IMR-90 (cell line): ENCODE measurements at regions not wholly inside any gene's neighbourhood (a gene's known extent, or its start where the extent isn't known, plus 50 kb on each side); places are given as distances from the start of the nearest gene placed in this dataset.

Source experiments
- ATAC-seq: fragments of 200-7000 bp; cut with Tn5 transposase; 2 replicates; pipeline ENCODE4 v1.9.1; 2020; ENCODE audit warnings: low read depth, mild to moderate bottlenecking, moderate library complexity
- BruUV-seq: library from RNA; stranded (reverse); fragments of 400-500 nt; replicated peaks from 2 replicates; lab custom pipeline; 2021; lab: Mats Ljungman, UMichigan
- CTCF ChIA-PET: fragments of 300-600 bp; formaldehyde crosslinking; extraction: SDS; loops from one replicate; lab custom pipeline; 2021; ENCODE audit warnings: antibody characterized with exemption; lab: Yijun Ruan, JAX
- POLR2A ChIA-PET: fragments of 300-600 bp; sonication (Branson Sonifier 250); formaldehyde crosslinking; loops from one replicate; lab custom pipeline; 2022; ENCODE audit warnings: antibody characterized with exemption; ENCODE audit not compliant: unreplicated experiment; lab: Charles Lee
- DNase-seq: peaks from one replicate; pipeline ENCODE4 v3.0.0; 2013
- H2AFZ ChIP-seq: replicated peaks from 2 replicates; pipeline ENCODE3; 2013; ENCODE audit warnings: low read length, mild to moderate bottlenecking; ENCODE audit not compliant: poor library complexity
- H2AK5ac ChIP-seq: 2 replicates; pipeline ENCODE4 v1.6.1; 2013; ENCODE audit warnings: low read depth, low read length, inconsistent platforms
- H2AK9ac ChIP-seq: replicated peaks from 2 replicates; pipeline ENCODE3; 2013; ENCODE audit warnings: mild to moderate bottlenecking, low read depth, low read length, moderate library complexity; ENCODE audit not compliant: poor library complexity
- H2BK120ac ChIP-seq: 2 replicates; pipeline ENCODE4 v1.6.1; 2013; ENCODE audit warnings: low read depth, low read length, inconsistent platforms
- H2BK15ac ChIP-seq: 3 replicates; pipeline ENCODE4 v1.6.1; 2013; ENCODE audit warnings: low read depth, low read length, inconsistent platforms
- H2BK20ac ChIP-seq: 2 replicates; pipeline ENCODE4 v1.6.1; 2013; ENCODE audit warnings: low read depth, mild to moderate bottlenecking, inconsistent platforms, low read length, moderate library complexity
- H2BK5ac ChIP-seq: 2 replicates; pipeline ENCODE4 v1.6.1; 2013; ENCODE audit warnings: mild to moderate bottlenecking, low read depth, low read length, inconsistent platforms; ENCODE audit not compliant: poor library complexity, severe bottlenecking
- H3K14ac ChIP-seq: replicated peaks from 2 replicates; pipeline ENCODE4 v1.6.1; 2013; ENCODE audit warnings: low read depth, low read length, inconsistent platforms
- H3K18ac ChIP-seq: 2 replicates; pipeline ENCODE4 v1.6.1; 2013; ENCODE audit warnings: low read depth, low read length, control low read depth
- H3K23ac ChIP-seq: 2 replicates; pipeline ENCODE4 v1.6.1; 2013; ENCODE audit warnings: low read depth, low read length, inconsistent platforms
- H3K27ac ChIP-seq: 2 replicates; pipeline ENCODE4 v1.5.1; 2013; ENCODE audit warnings: mild to moderate bottlenecking, control low read depth, low read length; ENCODE audit not compliant: insufficient read depth
- H3K27me3 ChIP-seq: 2 replicates; pipeline ENCODE4 v1.6.1; 2013; ENCODE audit warnings: low read length; ENCODE audit not compliant: control insufficient read depth, insufficient read depth
- H3K36me3 ChIP-seq: 2 replicates; pipeline ENCODE4 v1.6.1; 2013; ENCODE audit warnings: low read length, mixed read lengths; ENCODE audit not compliant: control insufficient read depth, insufficient read depth
- H3K4ac ChIP-seq: 2 replicates; pipeline ENCODE4 v1.6.1; 2013; ENCODE audit warnings: low read depth, low read length, inconsistent platforms
- H3K4me1 ChIP-seq: 2 replicates; pipeline ENCODE4 v1.6.1; 2013; ENCODE audit warnings: low read length, mixed read lengths; ENCODE audit not compliant: control insufficient read depth, insufficient read depth
- H3K4me2 ChIP-seq: 2 replicates; pipeline ENCODE4 v1.6.1; 2013; ENCODE audit warnings: low read depth, mild to moderate bottlenecking, control low read depth, low read length, moderate library complexity
- H3K4me3 ChIP-seq: 2 replicates; pipeline ENCODE4 v1.5.1; 2013; ENCODE audit warnings: low read depth, mild to moderate bottlenecking, control low read depth, low read length, moderate library complexity; ENCODE audit not compliant: insufficient read depth
- H3K56ac ChIP-seq: 2 replicates; pipeline ENCODE4 v1.6.1; 2013; ENCODE audit warnings: low read length, inconsistent platforms; ENCODE audit not compliant: insufficient read depth; ENCODE audit errors: extremely low read depth
- H3K79me1 ChIP-seq, 2 experiments: 2 replicates each; pipeline ENCODE4 v1.6.1; 2013; ENCODE audit warnings: low read length in 2 of 2, inconsistent platforms in 1 of 2, low read depth in 1 of 2
- H3K9ac ChIP-seq: 2 replicates; pipeline ENCODE4 v1.6.1; 2013; ENCODE audit warnings: low read depth, low read length, control low read depth
- H3K9me1 ChIP-seq: 2 replicates; pipeline ENCODE4 v1.6.1; 2013; ENCODE audit warnings: low read length, inconsistent platforms; ENCODE audit not compliant: insufficient read depth
- H3K9me3 ChIP-seq: 2 replicates; pipeline ENCODE4 v1.6.1; 2013; ENCODE audit warnings: low read length; ENCODE audit not compliant: control insufficient read depth, insufficient read depth
- H4K20me1 ChIP-seq: 2 replicates; pipeline ENCODE4 v1.6.1; 2013; ENCODE audit warnings: low read length, inconsistent platforms; ENCODE audit not compliant: insufficient read depth
- H4K5ac ChIP-seq: 2 replicates; pipeline ENCODE4 v1.6.1; 2013; ENCODE audit warnings: mild to moderate bottlenecking, low read depth, low read length, control low read depth
- H4K8ac ChIP-seq, 2 experiments: 2 replicates each; pipeline ENCODE4 v1.6.1; 2013; ENCODE audit warnings: low read depth in 2 of 2, low read length in 2 of 2, control low read depth in 1 of 2, inconsistent platforms in 1 of 2
- H4K91ac ChIP-seq: 2 replicates; pipeline ENCODE4 v1.6.1; 2013; ENCODE audit warnings: low read depth, low read length, inconsistent platforms; ENCODE audit not compliant: insufficient read depth
- CHD1 ChIP-seq: IDR thresholded peaks from 2 replicates; pipeline ENCODE4 v1.6.1; 2012; ENCODE audit warnings: low read depth, low read length, improper control_type of control experiment
- NFE2L2 ChIP-seq: fragments of 150-350 bp; IDR thresholded peaks from 2 replicates; pipeline ENCODE4 v1.6.1; 2016; ENCODE audit warnings: low read depth, mild to moderate bottlenecking, low read length
- RCOR1 ChIP-seq: IDR thresholded peaks from 2 replicates; pipeline ENCODE4 v1.6.1; 2012; ENCODE audit warnings: mild to moderate bottlenecking, low read length, improper control_type of control experiment; ENCODE audit not compliant: insufficient replicate concordance
- RFX5 ChIP-seq: IDR thresholded peaks from 2 replicates; pipeline ENCODE4 v1.8.0; 2012; ENCODE audit warnings: low read depth, mild to moderate bottlenecking, low read length, moderate library complexity
- SMC3 ChIP-seq: fragments of 150-350 bp; IDR thresholded peaks from 2 replicates; pipeline ENCODE4 v1.6.1; 2016; ENCODE audit warnings: low read depth, mild to moderate bottlenecking, antibody characterized with exemption, low read length, moderate library complexity
- WGBS, 2 experiments: methylation state at CpG; one replicate each; pipeline versions ENCODE4 v1.1.5 to v1.1.7; 2013; ENCODE audit warnings: missing lambda C conversion rate in 2 of 2; ENCODE audit not compliant: insufficient read length in 1 of 2; ENCODE audit errors: extremely low coverage in 2 of 2; 5-methylcytosine and 5-hydroxymethylcytosine counted together
- dilution Hi-C: fragments of 300-500 bp; cut with HindIII; formaldehyde crosslinking; loops from one replicate; pipeline ENCODE4 v1.14.3; 2018; ENCODE audit warnings: low sequenced_read_pairs; ENCODE audit not compliant: unreplicated experiment
- in situ Hi-C: fragments of 300-500 bp; cut with MboI; formaldehyde crosslinking; loops from 3 replicates; pipeline ENCODE4 v1.14.3; 2019; ENCODE audit warnings: low sequenced_read_pairs, inconsistent platforms, mixed read lengths
- intact Hi-C: fragments of 100-400 bp; cut with micrococcal nuclease; formaldehyde crosslinking; loops from 2 replicates; pipeline ENCODE4 v1.10.0; 2022
- TF ChIP-seq, protein P1 (sequence below): fragments of 150-350 bp; IDR thresholded peaks from 2 replicates; pipeline ENCODE4 v1.6.1; 2016; ENCODE audit warnings: low read depth, mild to moderate bottlenecking, low read length, moderate library complexity, borderline replicate concordance

- no peak for TF ChIP-seq RFX5
Observed at GRCh38 chr10:29908962-29909361, 150.4 kb downstream of the JCAD start (continued).

- DNase-seq (no peak), ATAC-seq (no peak)
- Histone ChIP-seq H3K4ac (no peak overlapping the region), H2BK15ac (no peak overlapping the region), H2BK20ac (no peak overlapping the region), H2AK5ac (no peak overlapping the region), H3K4me3 (no peak overlapping the region), H3K23ac (no peak overlapping the region), H2BK5ac (no peak overlapping the region), H3K27me3 (peaks cover 27% of the 10 kb centered on the region), H3K79me1 (no peaks in the 10 kb centered on the region), H2AFZ (no peak overlapping the region), H4K5ac (no peak overlapping the region), H3K36me3 (no peaks in the 10 kb centered on the region), H4K8ac (no peak overlapping the region), H3K56ac (no peak overlapping the region), H4K91ac (no peak overlapping the region), H3K9me3 (no peaks in the 10 kb centered on the region), H3K14ac (no peak overlapping the region), H3K18ac (no peak overlapping the region), H2AK9ac (no peak overlapping the region), H4K20me1 (no peaks in the 10 kb centered on the region), H3K9ac (no peak overlapping the region), H2BK120ac (no peak overlapping the region), H3K27ac (no peak overlapping the region), H3K9me1 (peaks cover 2% of the 10 kb centered on the region; the same call in 1 of the 2 replicates), H3K4me1 (peaks cover 2% of the 10 kb centered on the region; the same call in 1 of the 2 replicates), H3K4me2 (no peak overlapping the region)
- in situ Hi-C loops (no loop called here), dilution Hi-C loops (no loop called here), intact Hi-C loops (no loop called here)
- POLR2A ChIA-PET = no interaction called here
- BruUV-seq = no TSS peak
- WGBS, 2 experiments = 75% methylated on average over 2 of the region's 2 CpGs; no CpG with 5 or more reads in 1 of the 2 experiments
- CTCF ChIA-PET = no interaction called here
- TF ChIP-seq, protein P1, sequence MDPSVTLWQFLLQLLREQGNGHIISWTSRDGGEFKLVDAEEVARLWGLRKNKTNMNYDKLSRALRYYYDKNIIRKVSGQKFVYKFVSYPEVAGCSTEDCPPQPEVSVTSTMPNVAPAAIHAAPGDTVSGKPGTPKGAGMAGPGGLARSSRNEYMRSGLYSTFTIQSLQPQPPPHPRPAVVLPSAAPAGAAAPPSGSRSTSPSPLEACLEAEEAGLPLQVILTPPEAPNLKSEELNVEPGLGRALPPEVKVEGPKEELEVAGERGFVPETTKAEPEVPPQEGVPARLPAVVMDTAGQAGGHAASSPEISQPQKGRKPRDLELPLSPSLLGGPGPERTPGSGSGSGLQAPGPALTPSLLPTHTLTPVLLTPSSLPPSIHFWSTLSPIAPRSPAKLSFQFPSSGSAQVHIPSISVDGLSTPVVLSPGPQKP = no peak
- TF ChIP-seq RFX5 (no peak), SMC3 (no peak), CHD1 (no peak), NFE2L2 (no peak), RCOR1 (no peak)
Observed at GRCh38 chr10:29900865-29901264, 158.5 kb downstream of the JCAD start.
